HL-60/S4 treated with retinoic acid at 250 ng/mL for 4 days and 3 days (cell line): ENCODE measurements at regions not wholly inside any gene's neighbourhood (a gene's known extent, or its start where the extent isn't known, plus 50 kb on each side); places are given as distances from the start of the nearest gene placed in this dataset.

ENCODE experiments used
- in situ Hi-C: fragments of 300-500 bp; cut with MboI; formaldehyde crosslinking; loops from 2 replicates; pipeline ENCODE4 v1.7.0; 2022; ENCODE audit warnings: low sequenced_read_pairs

DNA sequence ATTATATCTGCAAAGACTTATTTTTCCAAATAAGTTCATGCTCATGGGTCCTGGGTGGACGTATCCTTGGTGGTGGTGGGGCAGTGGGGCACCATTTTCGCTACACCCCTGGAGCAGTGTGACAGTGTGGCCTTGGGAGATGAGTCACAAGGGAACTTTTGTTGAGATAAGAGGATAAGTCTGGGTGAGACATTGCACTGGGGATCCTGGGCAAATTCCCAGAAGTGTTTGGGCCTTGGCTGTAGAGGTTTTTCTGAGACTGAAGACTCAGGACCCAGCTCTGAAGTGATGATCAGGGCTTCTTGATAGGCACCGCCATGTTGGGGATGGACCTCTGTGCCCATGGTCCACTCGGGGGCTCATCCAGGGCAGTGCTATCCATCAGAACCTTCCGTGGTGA lies 149.4 kb downstream of the MACROH2A1 start:
- in situ Hi-C loops = no loop called here

DNA sequence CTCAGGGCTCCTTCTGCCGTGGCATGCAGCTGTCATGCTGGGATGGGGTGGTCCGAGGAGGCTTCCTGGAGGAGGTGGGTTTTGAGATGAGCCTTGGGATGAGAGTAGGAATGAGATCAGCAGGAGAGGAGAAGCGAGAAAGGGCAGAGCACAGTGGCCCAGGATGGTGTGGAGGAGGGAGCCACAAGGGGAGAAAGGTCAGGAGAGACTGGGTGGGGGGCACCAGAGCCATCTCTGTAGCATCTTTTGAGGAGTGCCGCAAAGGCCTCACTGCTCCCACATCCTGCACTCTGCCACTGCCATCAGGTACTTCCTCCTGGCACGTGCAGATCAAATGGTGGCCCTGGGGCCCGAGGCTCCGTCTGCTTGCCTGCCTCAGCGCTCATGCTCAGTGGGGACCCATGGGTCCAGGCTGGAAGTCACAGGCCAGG lies 150.2 kb downstream of the MACROH2A1 start:
- in situ Hi-C loops = no loop called here

DNA sequence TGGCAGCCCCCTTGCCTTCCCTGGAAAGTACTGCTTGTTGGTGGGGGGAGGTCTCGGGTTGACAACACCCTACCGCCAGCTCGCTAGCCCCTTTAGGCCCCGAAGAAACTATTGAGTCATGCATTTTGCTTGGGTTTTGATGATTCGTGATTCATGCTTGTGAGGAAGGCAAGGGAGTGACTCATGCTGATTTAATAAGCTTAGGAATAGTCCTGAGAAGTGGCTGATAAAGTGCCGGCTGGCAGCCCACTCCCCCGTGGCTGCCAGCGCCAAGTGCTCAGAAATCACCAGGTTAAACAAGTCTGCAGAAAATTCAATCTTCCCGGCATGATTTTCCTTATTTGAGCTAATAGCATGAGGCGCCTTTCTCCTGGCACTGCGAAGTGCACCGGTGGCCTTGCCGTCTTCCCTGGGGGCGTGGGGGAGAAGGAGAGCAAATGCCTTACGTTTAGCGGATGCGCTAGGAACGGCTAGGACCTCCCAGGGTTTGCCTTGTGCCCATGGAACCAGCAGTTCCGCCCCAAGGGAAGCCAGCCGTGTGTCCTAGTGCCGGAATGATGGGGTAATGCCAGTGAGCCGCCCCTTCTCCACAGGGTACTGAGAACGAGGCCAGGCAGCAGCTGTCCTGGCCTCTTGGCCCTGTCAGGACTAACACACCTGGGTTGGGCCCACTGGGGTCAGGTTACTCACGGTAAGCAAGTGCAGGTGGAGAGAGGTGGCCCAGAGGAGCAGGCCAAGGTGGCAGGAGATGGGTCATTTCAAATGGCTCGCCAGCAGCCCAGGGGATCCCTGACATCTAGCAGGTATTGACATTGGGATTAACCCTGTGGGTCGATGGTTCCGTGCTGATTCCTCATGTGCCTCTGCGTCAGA lies 151.9 kb downstream of the MACROH2A1 start:
- in situ Hi-C loops = no loop called here

DNA sequence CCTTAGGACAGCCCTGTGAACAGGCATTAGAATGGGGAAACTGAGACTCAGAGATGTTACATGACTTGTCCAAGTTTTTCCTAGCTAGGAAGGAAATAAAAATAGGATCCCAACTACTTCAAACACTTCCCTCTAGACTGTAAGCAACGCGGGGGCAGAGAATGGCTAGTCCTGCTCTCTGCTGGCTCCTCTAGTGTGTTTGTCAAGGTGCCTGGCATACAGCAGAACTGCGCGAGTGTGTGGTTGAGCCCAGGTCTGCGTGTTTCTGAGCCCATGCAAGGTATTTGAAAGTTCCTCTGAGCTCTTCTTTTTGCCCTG lies 152.5 kb downstream of the MACROH2A1 start:
- in situ Hi-C loops = no loop called here

DNA sequence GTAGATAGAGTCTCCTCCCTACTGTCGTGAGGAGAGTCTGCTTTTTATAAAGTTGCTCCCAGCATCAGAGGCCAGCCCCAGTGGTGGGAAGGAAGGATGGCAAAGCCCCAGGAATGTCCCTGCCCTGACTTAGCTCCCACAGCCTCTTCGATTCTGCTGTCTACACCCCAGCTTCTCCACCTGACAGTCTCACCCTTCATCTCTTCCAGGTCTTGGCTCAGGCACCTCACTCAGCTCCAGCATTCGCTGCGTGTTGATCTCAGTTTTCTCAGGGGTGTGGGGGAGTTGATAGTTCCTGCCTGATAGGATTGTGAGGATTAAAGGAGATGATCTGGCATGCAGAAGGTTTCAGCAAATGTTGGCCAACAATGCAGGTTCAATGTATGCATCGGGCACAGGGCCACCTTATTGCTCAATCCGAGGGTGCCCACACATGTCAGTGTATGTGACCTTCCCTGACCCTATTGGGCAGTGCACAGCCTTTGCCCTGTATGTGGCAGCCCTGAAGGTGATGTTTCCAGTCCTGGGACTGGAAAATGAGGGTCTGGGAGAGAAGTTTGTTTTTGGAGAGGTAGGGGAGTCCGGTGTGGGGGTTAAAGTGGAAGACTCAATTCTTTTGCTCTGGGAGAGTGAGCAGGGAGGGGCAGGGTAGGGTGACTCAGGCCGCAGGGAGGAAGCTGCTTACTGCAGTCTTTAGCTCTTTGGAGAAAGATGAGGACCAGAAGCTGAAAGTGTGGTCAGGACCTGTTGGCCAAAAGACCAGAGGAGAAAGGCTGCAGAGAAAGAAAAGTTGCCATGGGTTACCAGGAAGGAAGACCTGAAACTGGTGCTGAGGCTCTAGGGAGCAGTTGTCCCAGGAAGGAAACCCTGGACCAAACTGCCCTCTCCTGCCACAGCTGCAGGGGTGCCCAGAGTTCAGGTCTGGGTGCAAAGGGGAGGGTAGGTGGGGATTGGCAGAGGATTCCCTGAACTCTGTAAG lies 153.2 kb downstream of the MACROH2A1 start:
- in situ Hi-C loops = no loop called here

DNA sequence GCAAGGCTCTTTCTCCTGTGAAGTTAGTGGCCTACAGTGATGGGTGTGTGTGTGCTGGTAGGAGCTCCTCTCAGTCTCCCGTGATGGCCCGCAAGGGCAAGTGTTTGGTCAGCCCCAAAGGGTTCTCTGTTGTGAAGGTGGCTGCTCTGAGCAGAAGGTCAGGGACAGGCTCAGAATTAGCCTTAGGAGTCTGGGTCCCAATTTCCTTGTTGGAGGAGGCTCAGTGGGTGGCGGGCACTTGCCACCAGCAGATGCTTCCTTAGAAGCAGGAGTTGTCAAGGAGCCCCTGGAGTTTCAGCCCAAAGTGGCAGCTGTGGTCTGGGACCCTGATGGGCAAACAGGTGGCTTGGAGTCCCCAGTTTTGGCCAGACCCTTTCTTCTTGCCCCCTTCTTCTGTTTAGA lies 154.4 kb downstream of the MACROH2A1 start:
- in situ Hi-C loops = no loop called here

DNA sequence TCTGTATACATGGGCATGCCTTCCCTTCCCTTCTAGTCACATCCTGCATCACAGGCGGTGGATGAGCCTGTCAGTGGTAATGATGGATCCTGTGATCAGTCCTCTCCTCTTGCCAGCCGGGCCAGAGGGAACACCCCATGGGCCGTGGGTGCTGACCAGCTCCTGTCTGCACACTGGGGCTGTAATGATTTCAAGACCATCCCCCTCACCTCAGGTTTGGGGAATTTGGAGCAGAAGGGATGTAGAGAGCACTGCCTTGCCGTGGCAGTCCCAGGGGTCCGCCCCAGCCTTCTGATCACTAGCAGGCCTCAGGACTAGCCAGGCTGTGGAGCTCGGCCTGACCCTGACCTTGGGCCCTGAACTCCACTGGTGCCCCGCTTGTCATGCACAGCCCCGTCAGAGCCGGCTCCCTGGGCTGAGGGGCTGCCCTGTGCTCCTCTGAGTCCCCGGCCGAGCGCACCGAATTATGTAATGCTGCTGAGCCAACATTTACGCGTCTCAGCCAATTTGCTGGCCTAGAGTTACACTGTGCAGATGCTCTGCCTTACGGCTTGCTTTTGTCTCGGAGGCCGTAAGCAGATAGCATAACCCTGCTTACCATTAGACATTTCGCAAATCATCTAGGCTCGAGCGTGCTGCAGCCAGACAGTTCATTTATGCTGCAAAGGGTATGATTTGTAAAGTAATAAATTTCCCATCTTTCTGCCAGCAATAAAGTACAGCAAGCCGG lies 155.3 kb downstream of the MACROH2A1 start:
- in situ Hi-C loops = no loop called here

DNA sequence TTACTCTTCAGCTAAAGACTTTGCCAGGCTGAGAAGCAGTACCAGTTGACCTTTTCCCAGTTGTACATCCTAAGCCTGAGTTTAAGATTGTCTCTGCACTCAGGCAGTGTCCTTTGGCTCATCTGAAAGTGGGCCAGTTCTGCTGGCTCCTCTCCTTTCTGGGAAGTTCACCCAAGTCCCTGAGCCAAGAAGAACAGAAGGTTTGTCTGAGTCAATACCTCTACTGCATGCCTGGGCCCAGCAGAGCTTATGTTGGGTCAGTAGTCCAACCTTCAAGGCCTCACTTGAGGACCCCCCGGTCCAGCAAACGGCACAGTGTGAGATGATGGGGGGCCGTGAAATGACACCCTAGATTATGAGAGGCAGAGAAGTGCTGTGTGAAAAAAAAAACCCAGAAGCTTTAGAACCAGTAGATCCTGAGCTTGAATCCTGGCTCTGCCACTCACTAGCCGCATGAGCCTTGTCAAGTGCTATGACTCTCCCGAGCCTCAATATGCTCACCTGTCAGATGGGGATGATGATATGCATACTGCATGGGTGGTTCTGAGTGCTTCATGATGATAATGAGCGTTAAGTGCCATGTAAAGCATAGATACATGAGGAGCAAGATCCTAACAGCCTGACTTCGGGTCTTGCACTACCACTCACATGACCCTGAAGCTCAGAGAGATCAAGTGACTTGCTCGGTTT lies 156.0 kb downstream of the MACROH2A1 start:
- in situ Hi-C loops = no loop called here

DNA sequence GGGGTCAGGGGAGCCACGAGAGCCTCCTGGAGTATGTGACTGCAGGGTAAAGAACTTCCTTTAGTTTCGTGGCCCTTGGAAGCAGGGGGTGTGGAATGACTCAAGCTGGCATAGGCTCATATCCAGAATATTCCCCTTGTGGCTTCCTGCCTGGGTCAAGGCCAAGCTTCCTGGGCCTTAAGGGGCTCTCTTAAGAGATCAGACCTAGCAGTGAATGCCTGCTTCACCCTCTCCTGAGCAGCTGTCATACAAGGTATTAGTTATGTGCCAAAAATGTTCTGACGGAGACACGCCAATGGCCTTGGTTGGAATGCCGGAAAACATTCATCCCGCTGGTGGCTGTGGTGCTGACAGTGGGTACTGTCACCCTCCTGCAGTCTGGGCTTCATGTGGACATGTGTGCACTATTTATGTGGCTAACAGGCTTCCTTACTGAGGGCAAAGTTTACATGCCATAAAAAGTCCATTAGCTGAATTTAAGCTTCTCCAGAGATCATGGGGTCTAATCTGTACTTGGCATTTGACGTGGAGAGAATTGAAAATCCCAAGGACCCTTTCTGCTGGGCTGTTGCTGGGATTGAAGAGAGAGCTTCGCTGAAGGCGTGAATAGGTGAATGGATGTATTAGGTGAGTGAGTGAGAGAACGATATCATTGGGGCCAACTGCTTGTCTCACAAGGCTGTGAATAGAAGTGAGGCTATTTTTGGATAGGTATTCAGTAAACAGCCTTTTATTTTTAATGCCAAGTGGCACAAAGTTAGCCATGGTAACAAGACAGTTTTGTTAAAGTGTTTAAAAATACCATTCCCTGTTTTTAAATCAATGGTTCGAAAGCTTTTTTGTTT lies 156.8 kb downstream of the MACROH2A1 start:
- in situ Hi-C loops = no loop called here

DNA sequence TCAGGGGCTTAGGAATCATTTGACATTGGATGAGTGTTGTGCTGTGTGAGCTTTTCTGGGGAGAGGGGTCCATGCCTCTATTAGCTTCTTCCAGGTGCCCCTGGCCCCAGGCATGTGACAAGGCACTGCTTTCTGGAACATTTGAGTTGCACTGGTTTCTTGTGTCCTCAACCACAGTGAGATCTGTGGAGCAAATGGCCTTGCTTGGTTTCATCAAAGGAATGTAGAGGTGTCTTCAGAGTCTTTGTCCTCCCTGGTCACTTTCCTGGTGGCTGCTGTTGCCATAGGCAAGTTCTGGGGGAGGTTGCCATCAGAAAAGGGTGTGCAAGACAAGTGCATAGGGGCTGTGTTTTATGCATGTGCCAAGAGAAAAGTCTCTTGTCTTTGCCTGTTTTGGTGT lies 157.5 kb downstream of the MACROH2A1 start:
- in situ Hi-C loops = no loop called here

DNA sequence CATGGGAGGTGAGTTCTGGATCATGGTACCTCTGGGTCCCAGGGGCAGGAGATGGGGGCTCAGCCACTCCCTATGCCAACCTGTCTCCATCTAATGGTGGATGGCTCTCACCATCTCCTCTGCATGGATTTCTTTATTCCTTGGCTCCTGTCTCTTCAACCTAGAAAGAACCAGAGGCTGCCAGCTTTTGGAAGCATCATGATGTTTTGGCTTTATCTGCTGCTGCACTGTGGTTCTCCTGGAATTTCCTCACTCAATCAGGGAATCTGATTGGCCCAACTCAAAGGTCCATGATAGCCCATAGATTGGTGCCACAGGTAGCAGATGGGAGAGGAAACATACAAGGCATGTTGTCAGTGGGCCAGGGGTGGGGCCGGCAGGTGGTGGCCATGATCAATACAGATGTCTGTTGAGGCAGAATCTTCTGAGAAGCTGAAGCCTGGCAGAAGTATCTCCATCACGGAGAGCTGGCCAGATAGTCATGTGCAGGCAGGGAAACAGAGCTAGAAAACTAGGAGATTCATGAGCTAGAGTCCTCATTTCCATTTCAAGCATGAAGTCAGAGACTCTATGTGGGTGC lies 158.2 kb downstream of the MACROH2A1 start:
- in situ Hi-C loops = no loop called here

DNA sequence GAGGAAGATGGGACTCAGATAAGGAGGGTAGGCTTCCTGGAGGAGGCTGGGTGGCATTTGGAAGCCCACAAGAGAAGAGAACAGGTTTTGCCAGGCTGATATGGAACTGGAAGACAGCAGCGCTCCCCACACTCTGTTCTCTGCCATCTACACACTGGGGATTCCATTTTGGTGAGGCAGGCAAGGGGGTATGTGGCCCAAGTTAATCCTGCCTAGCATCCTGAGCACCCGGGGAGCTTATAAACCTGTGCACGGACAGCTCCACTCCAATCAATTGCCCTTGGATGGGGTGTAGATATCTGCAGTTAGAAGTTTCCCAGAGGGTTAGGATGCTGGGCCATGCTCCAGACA lies 158.8 kb downstream of the MACROH2A1 start:
- in situ Hi-C loops = no loop called here

DNA sequence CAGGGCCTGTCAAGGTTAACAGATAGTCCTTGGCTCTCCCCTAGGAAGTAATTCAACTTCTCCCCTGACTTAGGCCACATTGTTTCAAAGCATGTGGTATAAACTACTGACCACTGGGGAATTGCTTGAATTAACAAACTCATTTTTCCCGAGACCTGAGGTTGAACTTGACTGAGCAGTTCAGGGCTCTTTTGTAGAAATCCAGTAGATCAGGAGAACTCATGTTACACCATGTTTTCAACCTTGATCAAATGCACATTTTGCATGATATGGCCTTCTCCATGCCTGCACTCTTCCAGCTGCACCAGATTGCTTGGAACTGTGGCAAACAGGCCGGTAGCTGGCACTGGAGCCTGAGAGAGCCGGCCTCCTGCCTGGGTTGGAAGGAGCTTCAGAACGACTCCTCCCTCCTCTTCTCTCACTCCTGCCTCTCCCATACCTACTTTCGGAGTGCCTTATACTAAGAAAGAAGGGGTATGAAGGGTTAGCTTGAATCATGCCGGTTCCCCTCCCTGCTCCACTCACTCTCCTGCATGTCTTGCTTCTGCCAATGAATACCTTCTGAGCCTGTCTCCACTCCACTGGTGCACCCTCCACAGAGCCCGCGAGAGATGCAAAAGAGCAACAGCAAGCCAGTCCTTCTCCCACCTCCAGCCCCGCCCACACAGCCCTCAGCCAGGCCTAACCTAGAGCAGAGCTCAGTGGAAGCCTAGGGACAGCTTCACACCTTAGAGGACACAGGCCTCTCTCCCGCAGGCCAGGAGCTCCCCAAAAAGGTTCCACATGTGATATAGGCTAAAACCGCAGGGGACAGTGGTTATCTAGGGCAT lies 159.4 kb downstream of the MACROH2A1 start:
- in situ Hi-C loops = no loop called here

DNA sequence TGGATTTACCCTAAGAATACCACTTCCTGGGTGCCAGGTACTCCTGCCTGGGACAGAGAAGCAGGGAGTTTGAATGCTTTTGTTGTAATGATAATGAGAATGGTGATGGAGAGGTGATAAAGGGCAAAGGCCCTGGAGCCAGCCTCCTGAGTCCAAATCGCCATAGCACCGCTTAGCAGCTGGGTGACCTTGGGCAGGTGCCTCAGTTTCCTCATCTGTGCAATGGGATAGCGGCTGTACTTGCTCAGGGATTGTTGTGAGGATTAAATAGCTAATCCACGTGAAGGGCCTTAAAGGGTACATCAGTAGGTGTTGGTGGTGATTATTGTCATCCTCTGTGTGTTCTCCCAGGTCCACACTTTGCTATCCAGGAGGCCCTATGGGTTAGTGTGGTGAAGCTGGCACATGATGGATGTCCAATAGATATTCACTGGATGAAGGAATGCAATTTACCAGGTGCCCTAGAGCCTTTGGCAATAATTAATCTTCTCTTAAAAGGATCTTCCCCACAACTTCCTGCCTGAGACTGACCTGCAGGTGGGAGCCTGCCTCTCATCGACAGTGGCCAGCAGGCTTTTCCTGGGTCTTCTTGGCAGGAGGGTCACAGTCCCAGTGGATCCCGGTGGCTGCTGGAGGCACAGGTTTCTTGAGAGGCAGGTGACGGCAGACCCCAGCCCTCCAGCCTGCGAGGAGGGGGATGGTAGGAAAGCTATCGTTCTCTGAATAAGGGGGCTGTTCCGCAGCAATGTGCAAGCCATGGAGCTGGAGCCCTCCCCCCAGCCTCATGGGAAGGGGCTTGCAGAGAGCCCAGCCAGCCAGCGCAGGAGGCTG lies 160.2 kb downstream of the MACROH2A1 start:
- in situ Hi-C loops = no loop called here

DNA sequence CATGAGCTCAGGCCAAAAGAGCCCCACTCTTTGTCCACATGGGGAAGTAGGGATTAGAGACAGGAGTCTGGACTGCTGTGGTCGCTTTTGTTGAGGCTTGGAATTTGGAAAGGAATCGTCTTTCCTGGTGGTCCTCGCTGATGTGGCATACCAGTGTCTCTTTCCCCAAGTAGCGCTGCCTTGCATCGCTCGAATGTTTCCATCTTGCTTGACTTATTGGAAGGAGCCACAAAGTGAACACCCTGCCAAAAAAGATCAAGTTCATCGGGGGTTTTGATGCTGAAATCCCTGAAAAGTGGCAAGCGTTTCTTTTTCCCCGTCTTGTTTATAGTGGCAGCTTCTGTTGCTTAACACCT lies 161.3 kb downstream of the MACROH2A1 start:
- in situ Hi-C loops = no loop called here

DNA sequence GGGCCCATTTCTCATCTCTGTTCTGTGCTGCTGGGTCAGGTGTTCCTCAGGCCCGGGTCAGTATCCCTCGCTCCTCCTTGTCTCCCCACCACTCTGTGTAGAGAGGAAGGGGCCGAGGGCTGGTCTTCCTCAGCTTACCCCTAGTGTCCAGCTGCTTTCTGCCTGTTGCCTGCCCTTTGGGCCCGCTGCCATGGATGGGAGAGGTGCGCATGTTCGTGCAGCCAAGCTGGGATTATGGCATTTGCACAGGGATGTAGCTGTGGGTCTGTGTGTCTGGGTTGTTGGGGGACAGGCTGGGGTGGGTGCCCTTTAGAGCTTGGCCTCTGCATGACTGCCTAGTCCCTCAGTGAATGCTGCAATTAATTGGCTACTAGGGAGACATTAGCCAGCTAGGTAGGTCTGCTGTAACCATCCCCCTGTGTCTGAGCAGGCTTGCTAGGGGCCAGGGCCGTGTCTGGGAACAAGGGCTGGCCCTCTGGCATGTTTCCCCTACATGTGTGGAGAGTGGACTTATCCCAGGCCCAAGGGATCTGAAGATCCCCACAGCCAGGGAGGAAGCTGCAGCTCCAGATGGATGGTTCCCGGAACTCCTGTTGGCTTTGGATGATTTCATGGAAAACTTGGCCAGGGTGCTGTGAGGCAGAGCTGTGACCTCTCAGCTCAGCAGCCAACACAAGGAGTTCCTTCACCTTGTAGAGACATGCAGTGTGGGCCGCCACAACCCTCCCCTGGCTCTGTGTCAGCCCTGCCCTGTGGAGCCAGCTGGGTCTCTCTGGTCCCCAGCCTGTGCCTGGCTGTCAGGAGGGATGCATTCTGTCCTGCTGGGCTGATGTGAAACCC lies 161.9 kb downstream of the MACROH2A1 start:
- in situ Hi-C loops = no loop called here
